ENCODE measurements at regions not wholly inside any gene's neighbourhood (a gene's known extent, or its start where the extent isn't known, plus 50 kb on each side); places are given as distances from the start of the nearest gene placed in this dataset.

DNA sequence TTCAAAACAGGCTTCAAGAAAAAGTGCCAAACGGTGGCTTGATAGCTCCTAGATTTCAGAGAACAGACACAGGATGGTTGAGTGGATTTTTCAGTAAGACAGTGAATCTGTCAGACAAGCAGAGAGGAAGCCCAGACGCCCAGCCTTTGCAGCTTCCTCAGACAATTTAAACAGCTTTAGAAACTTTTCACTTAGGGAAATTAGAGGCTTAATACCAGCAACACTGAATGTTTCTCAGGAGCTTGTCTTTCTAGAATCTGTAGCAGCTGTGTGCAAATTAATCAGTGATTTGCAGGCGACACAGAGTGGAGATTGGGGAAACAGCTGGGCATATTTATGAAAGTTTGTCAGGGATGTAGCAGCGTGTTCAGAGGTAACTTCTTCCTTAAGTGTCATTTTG lies 362.1 kb downstream of the GALC start:
- TF ChIP-seq, protein P1, sequence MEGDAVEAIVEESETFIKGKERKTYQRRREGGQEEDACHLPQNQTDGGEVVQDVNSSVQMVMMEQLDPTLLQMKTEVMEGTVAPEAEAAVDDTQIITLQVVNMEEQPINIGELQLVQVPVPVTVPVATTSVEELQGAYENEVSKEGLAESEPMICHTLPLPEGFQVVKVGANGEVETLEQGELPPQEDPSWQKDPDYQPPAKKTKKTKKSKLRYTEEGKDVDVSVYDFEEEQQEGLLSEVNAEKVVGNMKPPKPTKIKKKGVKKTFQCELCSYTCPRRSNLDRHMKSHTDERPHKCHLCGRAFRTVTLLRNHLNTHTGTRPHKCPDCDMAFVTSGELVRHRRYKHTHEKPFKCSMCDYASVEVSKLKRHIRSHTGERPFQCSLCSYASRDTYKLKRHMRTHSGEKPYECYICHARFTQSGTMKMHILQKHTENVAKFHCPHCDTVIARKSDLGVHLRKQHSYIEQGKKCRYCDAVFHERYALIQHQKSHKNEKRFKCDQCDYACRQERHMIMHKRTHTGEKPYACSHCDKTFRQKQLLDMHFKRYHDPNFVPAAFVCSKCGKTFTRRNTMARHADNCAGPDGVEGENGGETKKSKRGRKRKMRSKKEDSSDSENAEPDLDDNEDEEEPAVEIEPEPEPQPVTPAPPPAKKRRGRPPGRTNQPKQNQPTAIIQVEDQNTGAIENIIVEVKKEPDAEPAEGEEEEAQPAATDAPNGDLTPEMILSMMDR (IDR thresholded peaks at IDR 0.05) = no peak
- no peak for TF ChIP-seq POLR2A (IDR thresholded peaks at IDR 0.05)
- intact Hi-C loops (cut with DNase I; ENCODE audit: low total_unique reads) = no loop called here
- no peak for DNase-seq (ENCODE audit: low spot score in 2 of 2)
- no peak overlapping the region for H3K4me3 ChIP-seq (ENCODE audit: low read depth, poor library complexity, severe bottlenecking)
- WGBS, 2 donors = 23 to 29% methylated on average over 4 of the region's 4 CpGs

DNA sequence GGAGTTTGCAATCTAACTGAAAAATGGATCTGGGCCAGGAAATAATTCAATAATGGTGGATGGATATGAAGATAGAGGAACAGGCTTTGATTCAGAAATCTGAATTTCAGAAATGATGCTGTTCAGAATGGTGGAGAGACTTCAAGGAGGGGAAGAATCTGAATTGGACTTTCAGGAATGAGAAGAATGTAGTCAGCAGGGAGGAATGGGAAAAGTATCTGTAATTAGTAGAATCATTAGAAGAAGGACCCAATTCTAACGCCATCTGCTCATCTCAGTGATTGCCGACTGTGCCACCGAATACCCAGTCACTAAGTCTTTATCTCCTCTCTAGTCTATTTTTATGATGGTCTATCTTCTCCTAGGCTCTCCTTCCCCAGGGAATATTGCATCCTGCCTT lies 363.2 kb downstream of the GALC start:
- intact Hi-C loops (cut with DNase I; ENCODE audit: low total_unique reads) = no loop called here
- no peak for DNase-seq (ENCODE audit: low spot score in 2 of 2)
- no peak for TF ChIP-seq POLR2A (IDR thresholded peaks at IDR 0.05)
- TF ChIP-seq, protein P1 (IDR thresholded peaks at IDR 0.05) = no peak
- WGBS, 2 donors = 55 to 56% methylated on average over 3 of the region's 3 CpGs
- H3K4me3 ChIP-seq (ENCODE audit: low read depth, poor library complexity, severe bottlenecking) = no peak overlapping the region

DNA sequence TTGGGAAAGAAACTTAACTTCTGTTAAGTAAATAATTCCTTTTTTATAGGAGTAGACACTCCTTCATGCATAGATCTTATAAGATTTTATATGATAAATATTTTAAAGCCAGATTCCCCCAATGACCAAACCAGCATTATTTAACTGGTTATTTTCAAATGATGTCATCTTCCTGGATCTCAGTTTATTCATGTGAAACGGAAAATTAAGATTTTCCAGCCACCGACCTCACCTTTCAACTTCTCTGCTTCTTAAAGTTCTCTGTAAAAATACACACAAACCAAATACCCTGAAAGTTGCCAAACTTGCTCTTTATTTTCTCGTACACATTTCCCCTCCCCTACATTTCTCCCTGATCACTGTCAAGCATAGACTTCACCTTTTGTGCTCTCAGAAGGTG lies 364.2 kb downstream of the GALC start:
- intact Hi-C loops (cut with DNase I; ENCODE audit: low total_unique reads) = no loop called here
- DNase-seq (ENCODE audit: low spot score in 2 of 2) = no peak
- H3K4me3 ChIP-seq (ENCODE audit: low read depth, poor library complexity, severe bottlenecking) = no peak overlapping the region
- TF ChIP-seq, protein P1 (IDR thresholded peaks at IDR 0.05) = no peak
- no peak for TF ChIP-seq POLR2A (IDR thresholded peaks at IDR 0.05)
- 48 to 57% methylated on average over 3 of the region's 3 CpGs for WGBS, 2 donors

DNA sequence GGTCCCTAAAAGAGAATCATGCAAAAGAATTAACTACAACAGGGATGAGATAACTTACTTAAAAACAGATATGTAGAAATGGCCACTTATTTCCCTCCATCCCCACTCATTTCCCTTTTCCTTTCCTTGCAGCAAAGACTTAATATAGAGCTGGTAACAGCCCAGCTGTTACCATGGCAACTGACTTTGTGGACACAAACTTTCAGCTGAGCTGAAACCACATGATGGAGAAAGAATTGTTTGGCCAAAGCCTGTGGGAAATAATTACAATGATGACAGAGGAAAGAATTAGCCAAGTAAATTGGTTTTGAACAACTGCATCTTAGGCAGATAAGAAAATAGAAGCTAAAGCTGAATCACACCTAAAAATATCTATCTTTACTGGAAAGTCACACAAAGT lies 364.9 kb downstream of the GALC start:
- peak in 1 of 2 donors; percentile 51 for DNase-seq (ENCODE audit: low spot score in 2 of 2)
- no peak overlapping the region for H3K4me3 ChIP-seq (ENCODE audit: low read depth, poor library complexity, severe bottlenecking)
- intact Hi-C loops (cut with DNase I; ENCODE audit: low total_unique reads) = no loop called here
- TF ChIP-seq, protein P1 (IDR thresholded peaks at IDR 0.05) = no peak
- TF ChIP-seq POLR2A (IDR thresholded peaks at IDR 0.05) = no peak

DNA sequence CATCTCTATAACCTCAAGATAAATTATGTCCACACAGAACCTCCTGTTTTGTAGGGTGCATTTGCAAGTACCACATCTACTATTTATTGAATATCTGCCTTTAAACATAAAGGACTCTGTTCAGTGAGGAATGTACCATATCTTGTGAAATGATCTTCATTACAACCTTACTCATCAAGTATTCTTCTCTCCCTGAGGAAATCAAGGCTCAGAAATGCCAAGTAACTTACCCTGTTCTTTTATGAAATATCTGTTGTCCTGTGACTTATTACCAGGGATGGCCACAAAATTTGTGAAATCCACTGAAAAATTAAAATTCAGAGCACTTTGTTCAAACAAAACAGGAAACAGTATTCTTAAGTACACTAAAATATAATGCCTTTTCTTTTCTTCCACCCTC lies 366.7 kb downstream of the GALC start:
- DNase-seq (ENCODE audit: low spot score in 2 of 2) = no peak
- no peak overlapping the region for H3K4me3 ChIP-seq (ENCODE audit: low read depth, poor library complexity, severe bottlenecking)
- TF ChIP-seq, protein P1 (IDR thresholded peaks at IDR 0.05) = no peak
- no peak for TF ChIP-seq POLR2A (IDR thresholded peaks at IDR 0.05)
- intact Hi-C loops (cut with DNase I; ENCODE audit: low total_unique reads) = no loop called here

DNA sequence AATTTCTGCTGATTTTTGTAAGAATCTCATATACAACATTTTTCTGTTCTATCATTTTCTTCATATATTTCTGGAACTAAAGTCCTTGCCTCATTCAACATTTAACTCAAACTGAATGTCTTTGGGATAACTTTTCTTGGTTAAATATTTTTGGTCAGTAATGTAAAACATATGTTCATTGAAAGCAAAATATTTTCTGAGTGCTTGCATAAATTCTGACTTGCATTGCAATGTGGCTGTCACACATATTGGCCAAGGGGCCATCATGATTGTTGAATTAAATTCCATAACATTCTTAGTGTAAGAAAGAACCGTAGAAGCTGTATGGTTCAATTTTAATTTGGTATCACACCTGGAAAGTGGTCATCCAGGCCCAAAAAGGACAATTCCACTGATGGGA lies 369.4 kb downstream of the GALC start:
- no peak overlapping the region for H3K4me3 ChIP-seq (ENCODE audit: low read depth, poor library complexity, severe bottlenecking)
- intact Hi-C loops (cut with DNase I; ENCODE audit: low total_unique reads) = no loop called here
- 71 to 72% methylated on average over 1 of the region's 1 CpG for WGBS, 2 donors
- DNase-seq (ENCODE audit: low spot score in 2 of 2) = no peak
- no peak for TF ChIP-seq POLR2A (IDR thresholded peaks at IDR 0.05)
- TF ChIP-seq, protein P1 (IDR thresholded peaks at IDR 0.05) = no peak
